Uterus (tissue), 3 donors: ENCODE measurements at regions not wholly inside any gene's neighbourhood (a gene's known extent, or its start where the extent isn't known, plus 50 kb on each side); places are given as distances from the start of the nearest gene placed in this dataset.
A peak's percentile ranks its signal among the peaks of the same experiment; 100 is the strongest.

ENCODE experiments used
- DNase-seq, 2 donors: peaks; one replicate each; pipeline ENCODE4 v3.0.0-alpha.2; 2019 to 2020
- H3K27ac ChIP-seq, 2 donors: fragments of 200-600 bp; sonication (generic); 1 replicate in 1 of 2; 2 replicates in 1 of 2; pipeline ENCODE4 v1.5.1; 2016 to 2018
- H3K27me3 ChIP-seq, 2 donors: fragments of 200-600 bp; sonication (generic); one replicate each; pipeline ENCODE4 v1.5.1; 2018 to 2019; ENCODE audit warnings: control low read depth in 1 of 2
- H3K36me3 ChIP-seq, 2 donors: fragments of 200-600 bp; sonication (generic); one replicate each; pipeline ENCODE4 v1.5.1; 2019; ENCODE audit warnings: control low read depth in 1 of 2
- H3K4me1 ChIP-seq, 2 donors: fragments of 200-600 bp; sonication (generic); one replicate each; pipeline ENCODE4 v1.5.1; 2018 to 2019; ENCODE audit warnings: control low read depth in 1 of 2
- H3K4me3 ChIP-seq, 2 donors: fragments of 200-600 bp; sonication (generic); 1 replicate in 1 of 2; 2 replicates in 1 of 2; pipeline ENCODE4 v1.5.1; 2018 to 2019; ENCODE audit warnings: mild to moderate bottlenecking in 1 of 2
- H3K9me3 ChIP-seq, 2 donors: fragments of 200-600 bp; sonication (generic); one replicate each; pipeline ENCODE4 v1.5.1; 2019; ENCODE audit warnings: control low read depth in 1 of 2
- CTCF ChIP-seq, 4 experiments: fragments of 200-600 bp in 2 of 4; fragments of 450-650 bp in 2 of 4; sonication (generic) in 2 of 4; IDR thresholded peaks; one replicate each; pipeline ENCODE4 v1.5.1; 2016 to 2019; ENCODE audit warnings: antibody characterized with exemption in 4 of 4, mild to moderate bottlenecking in 2 of 4, moderate library complexity in 1 of 4
- POLR2A ChIP-seq, 2 donors: fragments of 450-650 bp; IDR thresholded peaks; one replicate each; pipeline ENCODE4 v1.6.1; 2016; ENCODE audit warnings: antibody characterized with exemption in 2 of 2, mild to moderate bottlenecking in 1 of 2, moderate library complexity in 1 of 2
- intact Hi-C: fragments of 100-400 bp; cut with DNase I; formaldehyde crosslinking; loops from one replicate; pipeline ENCODE4 v1.15.1; 2023; ENCODE audit warnings: low total_unique reads
- donor health status: DM: yes; HTN: yes; CAD: no.

- TF ChIP-seq CTCF (IDR thresholded peaks at IDR 0.05) (no peak), POLR2A (IDR thresholded peaks at IDR 0.05) (no peak)
- H3K4me3 ChIP-seq = no peak overlapping the region
- H3K36me3 ChIP-seq = no peaks in the 10 kb centered on the region
- DNase-seq = no peak
- intact Hi-C loops = no loop called here
- H3K4me1 ChIP-seq = no peaks in the 10 kb centered on the region
- H3K27ac ChIP-seq = no peak overlapping the region
- no peaks in the 10 kb centered on the region for H3K9me3 ChIP-seq
- no peaks in the 10 kb centered on the region for H3K27me3 ChIP-seq
Observed at GRCh38 chr6:164528539-164528938, 780.9 kb downstream of the C6orf118 start.

GRCh38 chr6:164523087-164523654 lies 786.2 kb downstream of the C6orf118 start:
- Histone ChIP-seq H3K27me3 (no peaks in the 10 kb centered on the region), H3K27ac (no peak overlapping the region), H3K9me3 (no peaks in the 10 kb centered on the region), H3K36me3 (no peaks in the 10 kb centered on the region), H3K4me1 (no peaks in the 10 kb centered on the region), H3K4me3 (no peak overlapping the region)
- no peak for TF ChIP-seq CTCF (IDR thresholded peaks at IDR 0.05)
- no peak for TF ChIP-seq POLR2A (IDR thresholded peaks at IDR 0.05)
- DNase-seq = no peak
- intact Hi-C loops = no loop called here

DNA sequence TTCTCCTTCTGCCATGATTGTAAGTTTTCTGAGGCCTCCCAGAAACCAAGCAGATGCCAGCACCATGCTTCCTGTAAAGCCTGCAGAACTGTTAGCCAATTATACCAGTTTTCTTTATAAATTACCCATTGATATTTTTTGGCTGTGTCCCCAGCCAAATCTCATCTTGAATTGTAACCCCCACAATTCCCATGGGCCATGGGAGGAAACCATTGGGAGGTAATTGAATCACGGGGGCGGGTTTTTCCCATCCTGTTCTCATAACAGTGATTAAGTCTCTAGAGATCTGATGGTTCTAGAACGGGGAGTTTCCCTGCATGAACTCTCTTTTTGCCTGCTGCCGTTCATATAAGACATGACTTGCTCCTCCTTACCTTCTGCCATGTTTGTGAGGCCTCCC lies 788.5 kb downstream of the C6orf118 start:
- intact Hi-C loops = no loop called here
- no peak overlapping the region for H3K4me3 ChIP-seq
- H3K36me3 ChIP-seq = no peaks in the 10 kb centered on the region
- TF ChIP-seq POLR2A (IDR thresholded peaks at IDR 0.05) = no peak
- TF ChIP-seq CTCF (IDR thresholded peaks at IDR 0.05) = no peak
- no peak overlapping the region for H3K27ac ChIP-seq
- no peaks in the 10 kb centered on the region for H3K27me3 ChIP-seq
- no peak for DNase-seq
- no peaks in the 10 kb centered on the region for H3K4me1 ChIP-seq
- H3K9me3 ChIP-seq = no peaks in the 10 kb centered on the region

DNA sequence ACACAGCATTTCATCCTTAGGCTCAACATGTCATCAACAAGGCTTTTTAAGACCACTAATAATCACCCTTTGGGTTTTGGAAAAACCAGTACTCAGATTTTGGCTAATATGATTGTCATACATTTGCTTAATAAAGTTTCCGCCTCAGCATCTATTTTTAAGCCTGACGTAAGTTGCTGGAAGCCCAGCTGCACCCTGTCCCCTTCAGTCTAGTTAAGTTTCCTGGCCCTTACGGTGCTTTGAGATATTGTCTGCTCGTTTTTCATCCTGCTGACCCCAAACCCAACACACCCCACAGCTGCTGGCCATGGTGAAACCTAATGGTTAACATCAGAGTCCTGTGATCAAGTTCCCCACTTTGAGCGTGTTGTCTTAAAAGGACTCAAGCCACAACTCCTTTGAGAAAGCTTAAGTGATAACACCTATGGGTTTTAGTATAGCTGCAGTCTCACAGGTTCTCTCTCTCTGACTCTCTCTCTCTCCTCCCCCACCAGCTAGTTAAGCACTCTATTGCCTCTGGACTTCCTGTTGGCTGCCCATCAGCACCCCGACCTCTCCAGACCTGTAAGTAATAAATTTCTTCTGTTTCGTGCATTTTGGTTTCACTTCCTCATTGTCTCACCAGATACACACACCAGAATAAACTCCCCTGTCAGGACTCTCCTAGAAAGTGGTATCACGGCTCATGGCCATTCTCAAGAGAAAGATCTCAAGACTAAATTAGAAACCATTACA lies 802.0 kb downstream of the C6orf118 start:
- no peaks in the 10 kb centered on the region for H3K27me3 ChIP-seq
- DNase-seq = peak in 1 of 2 donors; percentile 24
- H3K27ac ChIP-seq = peak overlapping the region in 1 of 2 donors; percentile 41
- no peaks in the 10 kb centered on the region for H3K4me1 ChIP-seq
- H3K4me3 ChIP-seq = peak overlapping the region in 1 of 2 donors; percentile 2
- TF ChIP-seq POLR2A (IDR thresholded peaks at IDR 0.05) (no peak), CTCF (IDR thresholded peaks at IDR 0.05) (no peak)
- no peaks in the 10 kb centered on the region for H3K9me3 ChIP-seq
- H3K36me3 ChIP-seq = no peaks in the 10 kb centered on the region
- intact Hi-C loops = no loop called here

DNA sequence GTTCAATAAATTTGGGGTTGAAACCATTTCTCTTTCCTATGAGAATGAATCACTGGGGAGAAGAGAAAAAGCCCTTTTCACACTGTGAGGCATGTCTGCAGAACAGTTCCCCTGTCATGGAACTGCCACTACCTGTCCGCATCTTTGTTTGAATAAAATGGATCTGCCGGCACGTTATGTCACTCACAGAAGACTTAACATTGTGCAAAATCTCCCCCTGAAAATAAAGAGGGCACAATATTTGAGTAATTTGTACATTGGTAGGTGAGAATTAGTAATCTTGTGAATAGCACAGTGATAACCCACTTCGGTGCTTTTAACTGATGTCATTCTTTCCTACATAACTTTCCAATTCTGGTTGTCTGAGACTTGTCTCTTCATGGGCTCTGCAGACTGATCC lies 804.0 kb downstream of the C6orf118 start:
- Histone ChIP-seq H3K27ac (no peak overlapping the region), H3K4me1 (no peaks in the 10 kb centered on the region), H3K4me3 (no peak overlapping the region), H3K9me3 (no peaks in the 10 kb centered on the region), H3K36me3 (no peaks in the 10 kb centered on the region), H3K27me3 (no peaks in the 10 kb centered on the region)
- TF ChIP-seq CTCF (IDR thresholded peaks at IDR 0.05) (no peak), POLR2A (IDR thresholded peaks at IDR 0.05) (no peak)
- intact Hi-C loops = no loop called here
- DNase-seq = no peak
